Trophoblast cell (in vitro differentiated cells and primary cell): ENCODE measurements at regions not wholly inside any gene's neighbourhood (a gene's known extent, or its start where the extent isn't known, plus 50 kb on each side); places are given as distances from the start of the nearest gene placed in this dataset.

Experiments
- DNase-seq, 2 donors: peaks; one replicate each; pipeline ENCODE4 v3.0.0-alpha.2; 2016
- H2AFZ ChIP-seq: 2 replicates; pipeline ENCODE4 v1.6.1; 2013; ENCODE audit warnings: low read length, moderate library complexity, mild to moderate bottlenecking; ENCODE audit not compliant: insufficient read depth, poor library complexity
- H2AK5ac ChIP-seq: 2 replicates; pipeline ENCODE4 v1.6.1; 2013; ENCODE audit warnings: mild to moderate bottlenecking, low read length
- H2BK120ac ChIP-seq: 2 replicates; pipeline ENCODE4 v1.6.1; 2013; ENCODE audit warnings: low read length, mild to moderate bottlenecking, moderate library complexity; ENCODE audit not compliant: insufficient read depth, poor library complexity
- H2BK12ac ChIP-seq: 2 replicates; pipeline ENCODE4 v1.6.1; 2013; ENCODE audit warnings: mild to moderate bottlenecking, low read length, moderate library complexity
- H2BK5ac ChIP-seq: 2 replicates; pipeline ENCODE4 v1.6.1; 2013; ENCODE audit warnings: low read length, low read depth, moderate library complexity, mild to moderate bottlenecking; ENCODE audit not compliant: poor library complexity
- H3K14ac ChIP-seq: 2 replicates; pipeline ENCODE4 v1.6.1; 2013; ENCODE audit warnings: mild to moderate bottlenecking, low read length
- H3K18ac ChIP-seq: 2 replicates; pipeline ENCODE4 v1.6.1; 2013; ENCODE audit warnings: mild to moderate bottlenecking, low read length
- H3K23ac ChIP-seq: 2 replicates; pipeline ENCODE4 v1.6.1; 2013; ENCODE audit warnings: low read length
- H3K27ac ChIP-seq: 2 replicates; pipeline ENCODE4 v1.5.1; 2013; ENCODE audit warnings: low read depth, mild to moderate bottlenecking, inconsistent platforms, low read length, moderate library complexity
- H3K27me3 ChIP-seq: 2 replicates; pipeline ENCODE4 v1.6.1; 2013; ENCODE audit warnings: inconsistent platforms, mild to moderate bottlenecking, low read length, moderate library complexity; ENCODE audit not compliant: insufficient read depth
- H3K36me3 ChIP-seq, 2 experiments: 1 replicate in 1 of 2; 2 replicates in 1 of 2; pipeline ENCODE4 v1.6.1; 2013; ENCODE audit warnings: low read length in 2 of 2, mild to moderate bottlenecking in 2 of 2, moderate library complexity in 1 of 2; ENCODE audit not compliant: insufficient read depth in 2 of 2, control insufficient read depth in 1 of 2
- H3K4ac ChIP-seq: 2 replicates; pipeline ENCODE4 v1.6.1; 2013; ENCODE audit warnings: low read depth, mild to moderate bottlenecking, low read length, moderate library complexity
- H3K4me1 ChIP-seq, 2 experiments: 1 replicate in 1 of 2; 2 replicates in 1 of 2; pipeline ENCODE4 v1.6.1; 2013; ENCODE audit warnings: low read length in 2 of 2, mild to moderate bottlenecking in 2 of 2, moderate library complexity in 1 of 2; ENCODE audit not compliant: insufficient read depth in 2 of 2, control insufficient read depth in 1 of 2
- H3K4me2 ChIP-seq: 2 replicates; pipeline ENCODE4 v1.6.1; 2013; ENCODE audit warnings: inconsistent platforms, mild to moderate bottlenecking, low read length, moderate library complexity
- H3K4me3 ChIP-seq: 2 replicates; pipeline ENCODE4 v1.5.1; 2013; ENCODE audit warnings: mild to moderate bottlenecking, low read depth, low read length, inconsistent platforms
- H3K79me1 ChIP-seq: one replicate; pipeline ENCODE4 v1.6.1; 2013; ENCODE audit warnings: low read length
- H3K79me2 ChIP-seq: 2 replicates; pipeline ENCODE4 v1.6.1; 2013; ENCODE audit warnings: low read length, mild to moderate bottlenecking; ENCODE audit not compliant: control insufficient read depth, insufficient read depth, poor library complexity
- H3K9ac ChIP-seq: 2 replicates; pipeline ENCODE4 v1.6.1; 2013; ENCODE audit warnings: mild to moderate bottlenecking, low read length
- H3K9me3 ChIP-seq: 2 replicates; pipeline ENCODE4 v1.6.1; 2013; ENCODE audit warnings: low read depth, mild to moderate bottlenecking, control low read depth, inconsistent platforms, low read length; ENCODE audit not compliant: insufficient read depth
- H4K12ac ChIP-seq: 2 replicates; pipeline ENCODE4 v1.6.1; 2013; ENCODE audit warnings: low read depth, mild to moderate bottlenecking, low read length, moderate library complexity
- H4K8ac ChIP-seq: 2 replicates; pipeline ENCODE4 v1.6.1; 2013; ENCODE audit warnings: low read depth, mild to moderate bottlenecking, low read length, moderate library complexity
- H4K91ac ChIP-seq: one replicate; pipeline ENCODE4 v1.6.1; 2013; ENCODE audit warnings: low read depth, mild to moderate bottlenecking, low read length, moderate library complexity
- WGBS: extraction: QIAGEN DNeasy Blood & Tissue Kit; methylation state at CpG from one replicate; pipeline ENCODE4 v1.1.7; 2013; ENCODE audit warnings: missing lambda C conversion rate; ENCODE audit not compliant: insufficient read length, insufficient coverage; ENCODE audit errors: extremely low coverage; 5-methylcytosine and 5-hydroxymethylcytosine counted together

DNA sequence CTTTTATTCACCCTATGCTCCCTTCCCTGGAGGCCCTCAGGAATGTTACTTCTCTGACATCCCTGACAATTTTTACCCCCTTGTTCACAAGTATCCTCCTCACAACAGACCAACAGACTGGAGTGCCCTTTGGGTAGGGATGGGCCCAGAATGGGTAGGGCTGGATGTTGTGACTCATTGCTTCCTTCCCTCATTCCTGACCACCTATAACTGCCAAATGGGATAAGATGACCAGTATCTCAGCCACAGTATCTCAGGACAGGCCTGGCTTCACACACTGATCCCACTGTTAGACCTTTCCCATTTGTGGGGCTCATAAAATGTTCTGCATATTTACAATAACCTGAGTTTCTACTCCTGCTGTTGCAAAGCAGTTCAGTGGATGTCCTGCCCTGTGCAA, 223.0 kb upstream of the LRFN2 start:
- Histone ChIP-seq H3K27me3 (no peaks in the 10 kb centered on the region), H2BK5ac (no peak overlapping the region), H4K91ac (no peak overlapping the region), H3K27ac (no peak overlapping the region), H3K9ac (no peak overlapping the region), H3K23ac (no peak overlapping the region), H4K8ac (no peak overlapping the region), H3K4me1 (no peaks in the 10 kb centered on the region), H2AFZ (no peak overlapping the region), H3K9me3 (no peaks in the 10 kb centered on the region), H2AK5ac (no peak overlapping the region), H3K79me2 (no peaks in the 10 kb centered on the region), H2BK12ac (no peak overlapping the region), H3K18ac (no peak overlapping the region), H2BK120ac (no peak overlapping the region), H3K4ac (no peak overlapping the region), H3K4me3 (no peak overlapping the region), H4K12ac (no peak overlapping the region), H3K79me1 (no peaks in the 10 kb centered on the region), H3K14ac (no peak overlapping the region), H3K4me2 (no peak overlapping the region), H3K36me3 (no peaks in the 10 kb centered on the region)
- no peak for DNase-seq

DNA sequence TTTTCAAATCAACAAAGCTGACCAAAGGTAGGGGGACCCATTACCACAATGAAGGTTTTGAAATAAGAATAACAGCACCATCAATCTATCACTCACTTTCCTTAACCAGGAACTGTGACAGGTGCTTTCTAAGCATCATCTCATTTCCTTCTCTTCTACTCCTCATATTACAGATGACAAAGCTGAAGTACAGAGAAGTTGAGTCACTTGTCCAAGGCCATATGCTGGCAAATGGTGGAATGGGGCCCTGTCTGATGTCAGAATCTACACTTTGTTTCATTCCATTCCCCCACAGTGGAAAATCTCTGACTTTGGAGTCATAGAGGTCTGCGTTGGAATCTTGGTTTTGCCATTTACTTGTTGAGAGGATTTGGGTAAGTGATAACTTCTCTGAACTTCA, 222.5 kb upstream of the LRFN2 start:
- Histone ChIP-seq H3K4me1 (no peaks in the 10 kb centered on the region), H3K9ac (no peak overlapping the region), H4K8ac (no peak overlapping the region), H3K18ac (no peak overlapping the region), H3K4ac (no peak overlapping the region), H3K79me2 (no peaks in the 10 kb centered on the region), H3K14ac (no peak overlapping the region), H3K4me3 (no peak overlapping the region), H3K27me3 (no peaks in the 10 kb centered on the region), H4K91ac (no peak overlapping the region), H2BK12ac (no peak overlapping the region), H3K36me3 (no peaks in the 10 kb centered on the region), H3K79me1 (no peaks in the 10 kb centered on the region), H3K23ac (no peak overlapping the region), H2AK5ac (no peak overlapping the region), H2BK120ac (no peak overlapping the region), H4K12ac (no peak overlapping the region), H3K9me3 (no peaks in the 10 kb centered on the region), H2AFZ (no peak overlapping the region), H2BK5ac (no peak overlapping the region), H3K27ac (no peak overlapping the region), H3K4me2 (no peak overlapping the region)
- no CpG with 5 or more reads among the region's 1 CpG for WGBS
- no peak for DNase-seq

DNA sequence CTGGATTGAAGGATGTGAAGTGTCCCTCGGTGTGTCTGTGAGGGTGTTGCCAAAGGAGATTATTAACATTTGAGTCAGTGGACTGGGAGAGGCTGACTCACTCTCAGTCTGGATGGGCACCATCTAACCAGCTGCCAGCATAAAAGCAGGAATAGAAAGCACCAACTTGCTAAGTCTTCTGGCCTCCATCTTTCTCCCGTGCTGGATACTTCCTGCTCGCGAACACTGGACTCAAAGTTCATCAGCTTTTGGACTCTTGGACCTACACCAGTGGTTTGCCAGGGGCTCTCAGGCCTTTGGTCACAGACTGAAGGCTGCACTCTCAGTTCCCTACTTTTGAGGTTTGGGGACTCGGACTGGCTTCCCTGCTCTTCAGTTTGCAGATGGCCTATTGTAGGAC, 220.3 kb upstream of the LRFN2 start:
- Histone ChIP-seq H4K91ac (no peak overlapping the region), H3K9ac (no peak overlapping the region), H3K79me2 (no peaks in the 10 kb centered on the region), H3K14ac (no peak overlapping the region), H3K4ac (no peak overlapping the region), H3K4me1 (no peaks in the 10 kb centered on the region), H3K36me3 (no peaks in the 10 kb centered on the region), H4K8ac (no peak overlapping the region), H3K27ac (no peak overlapping the region), H2AK5ac (no peak overlapping the region), H3K9me3 (peaks cover under 1% of the 10 kb centered on the region), H3K79me1 (no peaks in the 10 kb centered on the region), H2BK5ac (no peak overlapping the region), H3K18ac (no peak overlapping the region), H2BK12ac (no peak overlapping the region), H3K4me2 (no peak overlapping the region), H4K12ac (no peak overlapping the region), H3K23ac (no peak overlapping the region), H2AFZ (no peak overlapping the region), H3K4me3 (no peak overlapping the region), H3K27me3 (no peaks in the 10 kb centered on the region), H2BK120ac (no peak overlapping the region)
- DNase-seq, result peak in 1 of 2 donors; percentile 2
- WGBS, result no CpG with 5 or more reads among the region's 5 CpGs

DNA sequence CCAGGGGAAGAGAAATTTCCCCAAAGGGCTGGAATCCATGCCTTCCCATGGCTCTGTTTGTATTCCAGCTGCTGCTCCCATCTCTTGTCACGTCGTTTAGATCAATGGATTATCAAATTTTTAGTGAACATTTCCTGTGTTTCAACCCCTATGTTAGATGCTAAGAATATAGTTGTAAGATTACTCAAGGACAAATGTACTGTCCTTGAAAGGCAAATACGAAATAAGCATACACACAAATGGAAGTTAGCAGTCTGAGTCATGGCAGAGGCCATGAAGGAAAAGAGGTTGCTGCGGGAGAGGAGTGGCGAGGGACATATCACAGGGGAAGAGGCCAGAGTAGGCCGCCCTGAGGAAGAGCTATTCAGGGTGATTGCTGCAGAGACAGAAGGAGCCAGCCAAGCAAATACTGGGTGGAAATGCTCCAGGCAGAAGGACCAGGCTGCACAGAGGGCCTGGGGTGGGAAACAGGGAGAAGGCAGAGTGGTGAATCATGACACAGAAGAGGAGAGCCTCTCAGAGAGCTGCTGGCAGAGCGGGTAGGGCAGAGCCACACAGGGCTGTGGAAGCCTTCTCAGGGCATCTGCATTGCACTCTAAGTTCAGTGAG, 219.2 kb upstream of the LRFN2 start:
- Histone ChIP-seq H2BK120ac (no peak overlapping the region), H4K91ac (no peak overlapping the region), H3K9ac (no peak overlapping the region)

More for the DNA sequence above, 219.2 kb upstream of the LRFN2 start:
- Histone ChIP-seq H3K18ac (no peak overlapping the region), H3K23ac (no peak overlapping the region), H3K9me3 (peaks cover 2% of the 10 kb centered on the region), H2AK5ac (no peak overlapping the region), H3K4me3 (no peak overlapping the region), H3K79me2 (no peaks in the 10 kb centered on the region), H3K27ac (no peak overlapping the region), H2BK5ac (no peak overlapping the region), H3K79me1 (no peaks in the 10 kb centered on the region), H3K27me3 (no peaks in the 10 kb centered on the region), H2BK12ac (no peak overlapping the region), H4K12ac (no peak overlapping the region), H4K8ac (no peak overlapping the region), H3K36me3 (no peaks in the 10 kb centered on the region), H3K4me1 (no peaks in the 10 kb centered on the region), H3K4ac (no peak overlapping the region), H2AFZ (no peak overlapping the region), H3K4me2 (no peak overlapping the region), H3K14ac (no peak overlapping the region)
- DNase-seq, result peak in 1 of 2 donors; percentile 5
- WGBS, result no CpG with 5 or more reads among the region's 7 CpGs
